ENCODE measurements at regions not wholly inside any gene's neighbourhood (a gene's known extent, or its start where the extent isn't known, plus 50 kb on each side); places are given as distances from the start of the nearest gene placed in this dataset.

- Histone ChIP-seq H3K36me3 (ENCODE audit: control insufficient read depth in 4 of 4, insufficient read depth in 3 of 4, low read depth in 1 of 4, low read length in 3 of 4) (no peaks in the 10 kb centered on the region), H3K4me3 (ENCODE audit: low read depth in 1 of 3, low read length in 3 of 3) (no peak overlapping the region), H3K9me3 (ENCODE audit: control insufficient read depth in 4 of 4, low read length in 3 of 4) (no peaks in the 10 kb centered on the region), H3K4me1 (ENCODE audit: control insufficient read depth in 4 of 4, insufficient read depth in 4 of 4, low read length in 3 of 4) (no peaks in the 10 kb centered on the region), H3K27ac (ENCODE audit: low read depth in 1 of 2, low read length in 2 of 2) (no peak overlapping the region), H3K27me3 (ENCODE audit: control insufficient read depth in 4 of 4, insufficient read depth in 4 of 4, low read length in 3 of 4) (no peaks in the 10 kb centered on the region), H3K9ac (ENCODE audit: low read depth in 1 of 2, low read length in 2 of 2) (no peak overlapping the region)
- no peak for TF ChIP-seq EGR1 (IDR thresholded peaks at IDR 0.05; ENCODE audit: low read depth in 2 of 2)
- no peak for TF ChIP-seq FOXA2 (IDR thresholded peaks at IDR 0.05)
- no peak for TF ChIP-seq RXRA (IDR thresholded peaks at IDR 0.05)
- no peak for TF ChIP-seq ZBTB33 (IDR thresholded peaks at IDR 0.05)
- no peak for TF ChIP-seq YY1 (IDR thresholded peaks at IDR 0.05)
- TF ChIP-seq MAX (IDR thresholded peaks at IDR 0.05): no peak
- no peak for TF ChIP-seq REST (IDR thresholded peaks at IDR 0.05)
- no peak for TF ChIP-seq FOXA1 (IDR thresholded peaks at IDR 0.05)
- TF ChIP-seq JUND (IDR thresholded peaks at IDR 0.05): no peak
- TF ChIP-seq GABPA (IDR thresholded peaks at IDR 0.05 in 1 of 2, conservative IDR thresholded peaks at IDR 0.05 in 1 of 2): no peak
- 54% methylated on average over 1 of the region's 1 CpG for WGBS
- peak; percentile 6 for DNase-seq (ENCODE audit: low spot score)
Measured at GRCh38 chr18:37658894-37659293, 93.3 kb upstream of the CELF4 start.

- Histone ChIP-seq H3K27ac (ENCODE audit: low read depth in 1 of 2, low read length in 2 of 2) (no peak overlapping the region), H3K4me1 (ENCODE audit: control insufficient read depth in 4 of 4, insufficient read depth in 4 of 4, low read length in 3 of 4) (no peaks in the 10 kb centered on the region), H3K9ac (ENCODE audit: low read depth in 1 of 2, low read length in 2 of 2) (no peak overlapping the region), H3K4me3 (ENCODE audit: low read depth in 1 of 3, low read length in 3 of 3) (no peak overlapping the region), H3K9me3 (ENCODE audit: control insufficient read depth in 4 of 4, low read length in 3 of 4) (no peaks in the 10 kb centered on the region), H3K36me3 (ENCODE audit: control insufficient read depth in 4 of 4, insufficient read depth in 3 of 4, low read depth in 1 of 4, low read length in 3 of 4) (no peaks in the 10 kb centered on the region), H3K27me3 (ENCODE audit: control insufficient read depth in 4 of 4, insufficient read depth in 4 of 4, low read length in 3 of 4) (no peaks in the 10 kb centered on the region)
- TF ChIP-seq HNF4A (conservative IDR thresholded peaks at IDR 0.05): no peak
- TF ChIP-seq HNF4G (IDR thresholded peaks at IDR 0.05): no peak
- TF ChIP-seq ATF3 (IDR thresholded peaks at IDR 0.05): no peak
- no peak for TF ChIP-seq JUND (IDR thresholded peaks at IDR 0.05)
- TF ChIP-seq GABPA (IDR thresholded peaks at IDR 0.05 in 1 of 2, conservative IDR thresholded peaks at IDR 0.05 in 1 of 2): no peak
- no peak for TF ChIP-seq RAD21 (IDR thresholded peaks at IDR 0.05)
- TF ChIP-seq YY1 (IDR thresholded peaks at IDR 0.05): no peak
- DNase-seq (ENCODE audit: low spot score): no peak
- 41% methylated on average over 1 of the region's 1 CpG for WGBS
Measured at GRCh38 chr18:37657493-37657892, 91.9 kb upstream of the CELF4 start.

Data from liver (tissue), 7 donors.